ENCODE measurements at regions not wholly inside any gene's neighbourhood (a gene's known extent, or its start where the extent isn't known, plus 50 kb on each side); places are given as distances from the start of the nearest gene placed in this dataset.

- TF ChIP-seq CTCF (IDR thresholded peaks at IDR 0.05; ENCODE audit: borderline replicate concordance) = no peak
- no peak for DNase-seq
- Histone ChIP-seq H3K4me3 (no peak overlapping the region), H3K9me3 (replicated peaks) (peaks cover 22% of the 10 kb centered on the region), H3K27me3 (ENCODE audit: low read depth) (no peaks in the 10 kb centered on the region), H3K4me1 (no peaks in the 10 kb centered on the region), H3K27ac (replicated peaks) (no peak overlapping the region), H3K36me3 (no peaks in the 10 kb centered on the region)
- intact Hi-C loops (cut with micrococcal nuclease) = no loop called here
Observed at GRCh38 chr1:222136869-222137268, 395.0 kb upstream of the DUSP10 start.

- no peak overlapping the region for H3K27ac ChIP-seq (replicated peaks)
- no peak for DNase-seq
- peaks cover 9% of the 10 kb centered on the region for H3K9me3 ChIP-seq (replicated peaks)
- no peaks in the 10 kb centered on the region for H3K27me3 ChIP-seq (ENCODE audit: low read depth)
- no peaks in the 10 kb centered on the region for H3K36me3 ChIP-seq
- no peaks in the 10 kb centered on the region for H3K4me1 ChIP-seq
- H3K4me3 ChIP-seq = no peak overlapping the region
- TF ChIP-seq CTCF (IDR thresholded peaks at IDR 0.05; ENCODE audit: borderline replicate concordance) = no peak
- intact Hi-C loops (cut with micrococcal nuclease) = no loop called here
Observed at GRCh38 chr1:222129041-222129440, 387.2 kb upstream of the DUSP10 start.

GRCh38 chr1:222127526-222128152 lies 385.8 kb upstream of the DUSP10 start:
- TF ChIP-seq CTCF (IDR thresholded peaks at IDR 0.05; ENCODE audit: borderline replicate concordance) = no peak
- Histone ChIP-seq H3K4me3 (no peak overlapping the region), H3K36me3 (no peaks in the 10 kb centered on the region), H3K27me3 (ENCODE audit: low read depth) (no peaks in the 10 kb centered on the region), H3K27ac (replicated peaks) (no peak overlapping the region), H3K9me3 (replicated peaks) (peaks cover 3% of the 10 kb centered on the region), H3K4me1 (no peaks in the 10 kb centered on the region)
- intact Hi-C loops (cut with micrococcal nuclease) = no loop called here
- no peak for DNase-seq

GRCh38 chr1:222127096-222127495 lies 385.2 kb upstream of the DUSP10 start:
- Histone ChIP-seq H3K36me3 (no peaks in the 10 kb centered on the region), H3K4me1 (no peaks in the 10 kb centered on the region), H3K27ac (replicated peaks) (no peak overlapping the region), H3K9me3 (replicated peaks) (peaks cover 3% of the 10 kb centered on the region), H3K4me3 (no peak overlapping the region), H3K27me3 (ENCODE audit: low read depth) (no peaks in the 10 kb centered on the region)
- no peak for DNase-seq
- TF ChIP-seq CTCF (IDR thresholded peaks at IDR 0.05; ENCODE audit: borderline replicate concordance) = no peak
- intact Hi-C loops (cut with micrococcal nuclease) = no loop called here

GRCh38 chr1:222126052-222126451 lies 384.2 kb upstream of the DUSP10 start:
- intact Hi-C loops (cut with micrococcal nuclease) = no loop called here
- Histone ChIP-seq H3K4me3 (no peak overlapping the region), H3K27me3 (ENCODE audit: low read depth) (no peaks in the 10 kb centered on the region), H3K27ac (replicated peaks) (no peak overlapping the region), H3K36me3 (no peaks in the 10 kb centered on the region), H3K4me1 (no peaks in the 10 kb centered on the region), H3K9me3 (replicated peaks) (peaks cover 3% of the 10 kb centered on the region)
- TF ChIP-seq CTCF (IDR thresholded peaks at IDR 0.05; ENCODE audit: borderline replicate concordance) = no peak
- DNase-seq = no peak
